ENCODE measurements at regions not wholly inside any gene's neighbourhood (a gene's known extent, or its start where the extent isn't known, plus 50 kb on each side); places are given as distances from the start of the nearest gene placed in this dataset.

DNA sequence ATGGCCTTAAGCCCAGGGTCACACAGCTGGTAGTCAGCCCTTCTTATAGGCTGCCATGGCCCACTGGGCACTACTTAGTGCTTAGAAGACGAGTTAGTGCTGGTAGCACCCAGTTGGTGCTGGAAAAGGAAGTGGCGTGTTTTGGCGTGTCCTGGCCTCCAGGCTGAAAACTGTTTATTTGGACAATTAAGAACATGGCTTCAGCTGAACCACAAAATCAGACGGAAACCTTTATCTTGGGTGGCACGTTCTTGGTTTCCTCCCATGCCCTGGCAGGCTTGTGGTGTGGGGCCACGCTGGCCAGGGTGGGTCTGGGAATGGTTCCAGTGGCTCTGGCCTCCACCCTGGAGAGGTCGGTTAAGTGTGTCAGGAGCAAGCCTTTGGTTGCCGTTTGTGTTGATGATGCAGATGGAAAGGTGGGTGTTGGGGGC is 141.5 kb upstream of the HAAO start:
- H4K20me1 ChIP-seq (ENCODE audit: insufficient read depth, low read length): no peaks in the 10 kb centered on the region
- H3K4me3 ChIP-seq (ENCODE audit: low read length): no peak overlapping the region
- H3K27me3 ChIP-seq (ENCODE audit: low read depth, low read length): no peaks in the 10 kb centered on the region
- TF ChIP-seq, protein P1, sequence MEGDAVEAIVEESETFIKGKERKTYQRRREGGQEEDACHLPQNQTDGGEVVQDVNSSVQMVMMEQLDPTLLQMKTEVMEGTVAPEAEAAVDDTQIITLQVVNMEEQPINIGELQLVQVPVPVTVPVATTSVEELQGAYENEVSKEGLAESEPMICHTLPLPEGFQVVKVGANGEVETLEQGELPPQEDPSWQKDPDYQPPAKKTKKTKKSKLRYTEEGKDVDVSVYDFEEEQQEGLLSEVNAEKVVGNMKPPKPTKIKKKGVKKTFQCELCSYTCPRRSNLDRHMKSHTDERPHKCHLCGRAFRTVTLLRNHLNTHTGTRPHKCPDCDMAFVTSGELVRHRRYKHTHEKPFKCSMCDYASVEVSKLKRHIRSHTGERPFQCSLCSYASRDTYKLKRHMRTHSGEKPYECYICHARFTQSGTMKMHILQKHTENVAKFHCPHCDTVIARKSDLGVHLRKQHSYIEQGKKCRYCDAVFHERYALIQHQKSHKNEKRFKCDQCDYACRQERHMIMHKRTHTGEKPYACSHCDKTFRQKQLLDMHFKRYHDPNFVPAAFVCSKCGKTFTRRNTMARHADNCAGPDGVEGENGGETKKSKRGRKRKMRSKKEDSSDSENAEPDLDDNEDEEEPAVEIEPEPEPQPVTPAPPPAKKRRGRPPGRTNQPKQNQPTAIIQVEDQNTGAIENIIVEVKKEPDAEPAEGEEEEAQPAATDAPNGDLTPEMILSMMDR (IDR thresholded peaks at IDR 0.05; ENCODE audit: low read depth, low read length): no peak
- TF ChIP-seq EZH2phosphoT487 (IDR thresholded peaks at IDR 0.05; ENCODE audit: low read depth): no peak
- no peak overlapping the region for H3K27ac ChIP-seq (ENCODE audit: low read length)
- H3K4me2 ChIP-seq (ENCODE audit: low read length): no peak overlapping the region
- H2AFZ ChIP-seq (ENCODE audit: low read depth, low read length): no peak overlapping the region
- no peaks in the 10 kb centered on the region for H3K9me3 ChIP-seq (ENCODE audit: insufficient read depth, low read length)
- H3K4me1 ChIP-seq (ENCODE audit: low read length): no peaks in the 10 kb centered on the region
- no peaks in the 10 kb centered on the region for H3K79me2 ChIP-seq (ENCODE audit: low read length)
- no peaks in the 10 kb centered on the region for H3K36me3 ChIP-seq (replicated peaks; ENCODE audit: low read depth, low read length)
- no peak overlapping the region for H3K9ac ChIP-seq (ENCODE audit: low read length)

DNA sequence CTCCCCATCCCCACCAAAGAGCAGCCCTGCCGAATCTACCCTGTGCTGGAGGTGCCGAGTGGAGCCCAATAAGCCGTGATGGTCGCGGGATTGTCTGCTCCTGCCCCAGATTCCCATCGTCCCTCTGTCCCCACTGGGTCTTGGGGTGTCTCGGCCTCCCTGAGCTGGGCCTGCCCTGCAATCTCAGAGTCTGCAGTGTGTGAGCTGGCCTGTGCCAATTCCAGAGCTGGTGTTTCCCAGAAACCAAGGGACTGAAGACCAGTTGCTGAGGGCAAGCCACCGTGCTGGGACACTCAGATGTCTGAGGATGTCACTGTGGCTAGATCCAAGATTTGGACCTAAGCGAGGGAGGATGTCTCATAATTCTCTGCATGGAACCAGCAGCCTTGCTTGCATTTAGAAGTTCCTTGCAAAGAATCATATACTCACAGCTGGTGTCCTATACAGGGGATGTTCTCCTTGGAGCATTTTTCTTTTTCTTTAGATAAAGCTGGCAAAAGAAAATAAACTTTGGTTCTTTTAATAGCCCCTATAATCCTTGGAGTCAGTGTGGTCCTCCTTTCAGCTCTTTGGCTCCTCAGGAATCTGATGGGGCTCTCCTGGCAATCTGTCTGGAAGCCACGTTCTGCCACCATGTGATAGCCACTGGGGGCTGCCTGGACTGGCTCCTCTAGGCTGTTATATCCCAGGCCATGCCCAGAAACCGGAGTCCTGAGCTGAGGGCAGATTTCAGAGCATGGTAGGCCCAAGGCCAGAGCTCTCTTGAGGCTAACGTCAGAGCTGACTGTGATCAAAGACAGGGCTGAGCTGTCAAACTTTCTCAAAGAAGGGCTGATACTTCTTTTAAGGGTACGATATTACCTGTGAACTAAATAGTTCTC is 140.1 kb upstream of the HAAO start:
- no peaks in the 10 kb centered on the region for H3K36me3 ChIP-seq (replicated peaks; ENCODE audit: low read depth, low read length)
- no peak overlapping the region for H3K9ac ChIP-seq (ENCODE audit: low read length)
- no peak overlapping the region for H3K4me2 ChIP-seq (ENCODE audit: low read length)
- H3K4me1 ChIP-seq (ENCODE audit: low read length): no peaks in the 10 kb centered on the region
- no peak overlapping the region for H2AFZ ChIP-seq (ENCODE audit: low read depth, low read length)
- H3K4me3 ChIP-seq (ENCODE audit: low read length): no peak overlapping the region
- H3K79me2 ChIP-seq (ENCODE audit: low read length): no peaks in the 10 kb centered on the region
- H3K27ac ChIP-seq (ENCODE audit: low read length): no peak overlapping the region
- H4K20me1 ChIP-seq (ENCODE audit: insufficient read depth, low read length): no peaks in the 10 kb centered on the region
- no peak for TF ChIP-seq EZH2phosphoT487 (IDR thresholded peaks at IDR 0.05; ENCODE audit: low read depth)
- TF ChIP-seq, protein P1 (IDR thresholded peaks at IDR 0.05; ENCODE audit: low read depth, low read length): no peak
- no peaks in the 10 kb centered on the region for H3K9me3 ChIP-seq (ENCODE audit: insufficient read depth, low read length)
- H3K27me3 ChIP-seq (ENCODE audit: low read depth, low read length): no peaks in the 10 kb centered on the region

DNA sequence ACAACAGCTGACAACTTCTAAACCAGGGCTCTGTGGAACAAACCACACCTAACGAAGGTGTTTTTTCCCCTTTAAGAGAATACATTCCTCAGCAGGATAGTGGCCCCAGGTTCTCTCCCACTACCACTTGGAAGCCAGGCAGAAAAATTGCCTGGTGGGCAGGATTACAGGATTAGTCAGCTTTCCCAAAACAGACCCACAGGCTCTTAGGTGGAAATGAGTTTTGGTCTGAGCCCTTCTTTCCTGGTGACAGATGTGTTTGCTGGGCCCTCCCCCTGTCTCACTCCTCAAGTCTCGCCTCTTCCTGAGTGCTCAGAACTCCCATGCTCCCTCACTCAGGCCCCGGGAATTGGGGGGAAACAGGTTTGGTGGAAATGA is 139.4 kb upstream of the HAAO start:
- Histone ChIP-seq H3K4me3 (ENCODE audit: low read length) (no peak overlapping the region), H4K20me1 (ENCODE audit: insufficient read depth, low read length) (no peaks in the 10 kb centered on the region), H3K9me3 (ENCODE audit: insufficient read depth, low read length) (no peaks in the 10 kb centered on the region), H2AFZ (ENCODE audit: low read depth, low read length) (no peak overlapping the region), H3K27ac (ENCODE audit: low read length) (no peak overlapping the region), H3K36me3 (replicated peaks; ENCODE audit: low read depth, low read length) (no peaks in the 10 kb centered on the region), H3K27me3 (ENCODE audit: low read depth, low read length) (no peaks in the 10 kb centered on the region), H3K9ac (ENCODE audit: low read length) (no peak overlapping the region), H3K79me2 (ENCODE audit: low read length) (no peaks in the 10 kb centered on the region), H3K4me2 (ENCODE audit: low read length) (no peak overlapping the region), H3K4me1 (ENCODE audit: low read length) (no peaks in the 10 kb centered on the region)
- TF ChIP-seq EZH2phosphoT487 (IDR thresholded peaks at IDR 0.05; ENCODE audit: low read depth): no peak
- TF ChIP-seq, protein P1 (IDR thresholded peaks at IDR 0.05; ENCODE audit: low read depth, low read length): no peak

DNA sequence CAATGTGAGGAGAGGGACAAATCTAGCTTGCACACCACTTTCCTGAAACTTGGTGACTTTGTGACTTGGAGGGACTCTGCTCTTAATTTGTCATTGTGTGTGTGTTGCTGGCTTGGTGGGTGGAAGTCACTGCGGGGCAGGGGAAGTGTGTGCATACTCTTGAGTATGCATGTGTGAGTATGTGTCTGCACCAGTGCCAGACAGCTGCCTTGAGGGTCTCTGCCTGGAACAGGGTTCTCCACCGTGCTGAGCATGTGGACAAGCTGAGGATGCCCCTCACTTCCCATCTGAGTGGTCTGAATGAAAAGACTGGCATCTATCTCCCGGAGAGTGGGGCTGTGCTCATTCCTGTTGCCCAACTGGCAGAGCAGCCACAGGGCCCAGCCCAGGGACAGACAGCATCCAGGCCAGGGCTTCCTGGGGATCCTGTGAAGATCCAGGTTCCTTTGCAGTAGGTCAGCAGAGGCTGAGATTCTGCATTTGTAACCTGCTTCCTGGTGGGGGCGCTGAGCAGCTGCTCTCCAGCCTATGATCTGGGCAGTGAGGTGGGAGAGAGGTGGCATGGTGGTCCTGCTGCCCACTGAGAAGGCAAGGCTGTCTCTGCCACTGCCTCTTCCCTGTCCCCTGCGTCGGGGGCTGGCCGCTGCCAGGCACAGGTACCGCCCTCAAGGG is 138.9 kb upstream of the HAAO start:
- H3K27me3 ChIP-seq (ENCODE audit: low read depth, low read length): no peaks in the 10 kb centered on the region
- H3K27ac ChIP-seq (ENCODE audit: low read length): no peak overlapping the region
- H3K4me2 ChIP-seq (ENCODE audit: low read length): no peak overlapping the region
- no peak overlapping the region for H2AFZ ChIP-seq (ENCODE audit: low read depth, low read length)
- H3K79me2 ChIP-seq (ENCODE audit: low read length): no peaks in the 10 kb centered on the region
- H3K4me3 ChIP-seq (ENCODE audit: low read length): no peak overlapping the region
- no peaks in the 10 kb centered on the region for H3K36me3 ChIP-seq (replicated peaks; ENCODE audit: low read depth, low read length)
- no peaks in the 10 kb centered on the region for H4K20me1 ChIP-seq (ENCODE audit: insufficient read depth, low read length)
- H3K9me3 ChIP-seq (ENCODE audit: insufficient read depth, low read length): no peaks in the 10 kb centered on the region
- H3K4me1 ChIP-seq (ENCODE audit: low read length): no peaks in the 10 kb centered on the region
- TF ChIP-seq EZH2phosphoT487 (IDR thresholded peaks at IDR 0.05; ENCODE audit: low read depth): no peak
- TF ChIP-seq, protein P1 (IDR thresholded peaks at IDR 0.05; ENCODE audit: low read depth, low read length): peak; percentile 33; the same call in 1 of the 2 replicates
- H3K9ac ChIP-seq (ENCODE audit: low read length): no peak overlapping the region
